GM21717 (cell line): ENCODE measurements at regions not wholly inside any gene's neighbourhood (a gene's known extent, or its start where the extent isn't known, plus 50 kb on each side); places are given as distances from the start of the nearest gene placed in this dataset.
"Not testable (repeated sequence)": the region's sequence is repeated elsewhere in the genome, so short reads cannot be mapped to it uniquely, and the experiment has no call there.

ENCODE experiments used
- ATAC-seq: cut with Tn5 transposase; IDR thresholded peaks from one replicate; pipeline ENCODE4 v1.9.1; 2021; ENCODE audit warnings: mild to moderate bottlenecking, moderate library complexity; ENCODE audit not compliant: unreplicated experiment

DNA sequence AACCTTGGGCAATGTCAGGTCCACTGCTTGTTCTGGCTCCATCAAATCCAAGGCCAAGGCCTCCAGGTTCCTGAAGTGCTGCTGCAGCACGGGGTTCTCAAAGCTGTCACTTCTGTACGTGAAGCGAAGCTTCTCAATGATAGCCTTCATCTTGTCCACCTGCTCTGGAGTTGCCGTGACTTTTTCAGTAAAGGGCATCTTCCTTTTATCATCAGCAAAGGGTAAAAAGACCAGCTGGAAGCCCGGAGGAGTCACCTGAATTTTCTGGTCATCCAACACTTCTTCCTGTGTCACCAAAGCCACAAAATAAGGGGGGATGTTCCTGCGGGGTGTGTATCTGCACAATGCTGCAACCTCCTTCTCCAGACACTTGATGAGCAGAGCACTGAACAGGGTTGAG is 131.7 kb upstream of the MAMLD1 start:
- ATAC-seq, result not testable (repeated sequence)

DNA sequence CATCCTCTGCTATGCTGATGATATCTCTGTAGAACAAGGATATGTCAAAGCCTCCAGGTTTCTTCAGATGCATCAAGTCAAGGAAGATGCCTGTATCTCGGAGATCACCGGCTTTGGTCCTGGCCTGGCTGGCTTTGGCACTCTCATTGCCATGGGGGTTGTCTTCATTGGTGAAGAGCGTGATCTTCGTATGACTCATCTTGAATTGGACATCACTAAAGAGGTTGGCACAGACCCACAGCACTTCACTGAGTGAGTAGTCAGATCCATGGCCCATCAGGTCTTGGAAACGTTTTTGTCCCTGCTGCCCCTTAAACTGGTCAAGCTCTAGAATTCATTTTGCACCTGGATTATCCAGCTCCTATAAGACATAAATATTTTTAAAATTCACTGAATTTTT is 130.9 kb upstream of the MAMLD1 start:
- ATAC-seq, result not testable (repeated sequence)

DNA sequence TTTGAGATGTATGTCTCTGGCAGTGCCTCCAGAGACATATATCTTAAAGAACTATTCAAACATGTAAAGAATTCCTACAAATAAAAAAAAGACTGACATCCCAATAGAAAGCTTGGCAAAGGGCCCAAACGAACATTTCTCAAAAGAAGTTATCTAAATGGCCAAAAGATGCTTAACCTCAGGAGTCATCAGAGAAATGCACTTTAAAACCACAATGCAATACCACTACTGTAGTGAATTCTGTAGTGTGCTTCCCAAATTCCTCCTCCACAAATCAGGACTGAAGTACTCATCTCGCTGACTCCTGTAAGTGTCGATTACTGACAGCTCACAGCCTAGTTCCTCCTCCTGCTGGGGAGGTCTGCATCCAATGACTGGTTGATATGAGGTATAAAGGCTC is 129.0 kb upstream of the MAMLD1 start:
- no peak for ATAC-seq

DNA sequence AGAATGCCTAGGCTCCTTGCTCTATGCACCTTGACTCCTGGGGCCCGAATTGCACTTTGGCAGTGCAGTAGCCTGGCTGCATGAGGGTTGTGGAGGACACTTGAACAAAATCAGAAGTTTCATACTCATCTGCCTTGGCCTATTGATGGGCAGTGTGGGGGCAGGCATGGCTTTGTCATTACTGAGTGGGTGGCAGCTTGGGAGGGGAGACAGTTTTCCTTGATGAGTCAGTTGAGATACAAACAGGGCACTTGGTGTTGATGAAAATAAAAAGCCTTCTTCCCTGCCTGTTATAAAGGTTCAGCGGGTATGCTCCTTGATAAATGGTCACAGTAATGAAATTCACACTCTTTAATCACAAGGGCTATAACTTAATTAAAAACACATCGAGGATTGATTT is 126.8 kb upstream of the MAMLD1 start:
- no peak for ATAC-seq

DNA sequence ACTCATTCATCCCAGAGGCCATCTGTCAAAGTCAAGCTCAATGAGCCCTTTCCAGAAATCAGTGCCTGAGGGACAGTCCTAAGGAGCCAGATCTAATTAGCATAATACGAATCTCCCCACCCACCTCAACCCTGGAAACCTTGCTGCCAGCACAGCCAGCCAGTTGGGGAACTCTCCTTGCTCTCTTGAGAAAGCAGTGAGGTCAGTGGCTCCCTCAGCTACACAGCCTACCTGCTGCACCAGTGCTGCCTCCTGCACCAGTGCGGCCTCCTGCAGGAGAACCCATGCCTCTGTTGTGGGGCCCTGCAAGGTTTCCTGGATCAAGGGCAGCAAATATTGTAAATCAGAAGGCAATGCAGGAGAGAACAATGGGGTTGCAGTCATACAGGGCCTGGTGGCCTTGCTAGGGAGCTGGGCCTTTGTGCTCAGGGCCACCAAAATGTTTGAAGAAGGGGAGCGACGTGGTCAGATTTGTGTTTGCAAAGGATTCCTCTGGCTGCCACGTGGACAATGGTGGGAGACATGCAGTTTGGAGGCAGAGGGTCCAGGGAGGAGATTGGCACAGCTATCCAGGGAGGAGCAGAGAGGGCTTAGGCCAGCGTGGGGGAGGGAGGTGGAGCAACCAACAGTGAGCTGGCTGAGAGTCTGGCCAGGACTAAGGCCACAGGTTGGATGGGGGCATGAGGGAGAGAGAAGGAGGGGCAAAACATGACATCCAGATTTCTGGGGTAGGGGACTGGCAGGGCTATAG is 124.3 kb upstream of the MAMLD1 start:
- no peak for ATAC-seq

DNA sequence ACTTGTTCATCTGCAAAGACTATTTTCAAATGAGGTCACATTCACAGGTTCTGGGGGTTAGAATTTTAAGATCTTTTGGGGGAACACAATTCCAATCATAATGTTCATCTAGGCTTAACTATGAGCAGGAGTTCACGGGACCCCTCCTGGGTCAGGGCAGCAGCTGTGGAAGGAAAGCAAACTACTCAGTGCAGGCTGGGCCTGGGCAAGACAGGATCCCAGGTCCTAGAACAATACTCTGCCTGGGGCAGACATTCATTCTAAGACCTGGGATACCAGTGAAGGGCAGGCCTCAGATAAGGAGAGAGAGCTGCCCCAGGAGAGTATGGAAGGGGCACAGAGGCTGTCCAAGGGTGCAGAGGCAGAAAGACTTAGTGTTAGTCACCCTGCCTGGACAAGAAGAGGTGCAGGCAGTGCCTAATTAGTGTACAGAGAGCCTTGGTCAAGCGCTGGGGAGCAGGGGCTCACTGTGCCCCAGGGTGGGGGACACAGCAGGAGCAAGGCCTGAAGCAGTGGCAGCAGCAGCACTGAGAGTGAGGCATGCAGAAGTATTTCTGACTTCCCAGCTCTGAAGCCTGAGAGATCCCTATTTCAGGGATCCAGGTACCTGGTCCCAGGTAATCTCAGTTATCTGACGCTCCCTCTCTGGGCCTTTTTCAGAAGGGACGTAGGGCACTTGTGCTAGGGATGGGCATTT is 123.0 kb upstream of the MAMLD1 start:
- no peak for ATAC-seq

DNA sequence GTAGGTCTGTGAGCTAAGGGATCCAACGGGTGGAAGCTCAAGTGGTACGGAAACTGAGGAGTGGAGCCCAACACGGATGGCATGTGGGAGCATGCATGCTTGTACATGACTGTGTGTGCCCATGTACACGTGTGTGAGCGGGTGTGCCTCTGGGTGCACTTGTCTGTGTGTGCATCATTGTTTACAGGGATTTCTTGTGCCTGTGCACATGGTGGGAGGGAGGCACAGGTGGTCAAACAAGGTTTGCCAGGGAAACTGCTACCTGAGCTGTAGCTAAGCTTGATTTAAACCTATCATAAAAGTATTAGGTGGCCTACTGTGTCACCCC is 122.5 kb upstream of the MAMLD1 start:
- ATAC-seq, result no peak

DNA sequence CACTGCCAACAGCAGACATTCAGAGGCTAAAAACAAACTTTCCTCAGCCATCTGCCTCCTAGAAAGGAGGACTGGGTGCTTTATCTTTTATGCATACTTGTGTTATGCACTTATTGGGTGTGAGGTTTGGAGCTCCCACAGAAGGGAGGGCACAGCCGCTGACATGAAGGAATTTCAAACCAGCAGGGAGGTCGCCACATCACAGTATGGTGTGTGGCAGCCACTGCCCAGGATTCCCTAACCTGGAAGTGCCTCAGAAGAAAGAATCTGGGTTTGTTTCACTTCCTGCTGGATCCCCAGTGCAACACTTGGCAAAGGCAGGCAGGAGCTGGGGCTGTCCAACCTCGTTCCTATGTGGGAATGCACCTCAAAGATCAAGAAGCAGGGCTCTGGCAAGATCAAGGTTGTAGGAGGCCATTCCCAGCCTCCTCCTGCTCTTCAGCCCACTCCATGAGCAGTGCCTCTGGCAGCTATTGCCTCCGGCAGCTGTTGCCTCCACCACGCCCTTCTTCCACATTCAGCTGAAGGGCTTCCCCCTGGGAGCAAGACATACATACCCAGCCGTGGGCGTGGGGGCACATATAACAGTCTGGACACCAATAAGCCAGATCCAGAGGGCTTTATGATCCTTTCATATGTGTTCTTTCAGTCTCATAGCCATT is 109.0 kb upstream of the MAMLD1 start:
- no peak for ATAC-seq

DNA sequence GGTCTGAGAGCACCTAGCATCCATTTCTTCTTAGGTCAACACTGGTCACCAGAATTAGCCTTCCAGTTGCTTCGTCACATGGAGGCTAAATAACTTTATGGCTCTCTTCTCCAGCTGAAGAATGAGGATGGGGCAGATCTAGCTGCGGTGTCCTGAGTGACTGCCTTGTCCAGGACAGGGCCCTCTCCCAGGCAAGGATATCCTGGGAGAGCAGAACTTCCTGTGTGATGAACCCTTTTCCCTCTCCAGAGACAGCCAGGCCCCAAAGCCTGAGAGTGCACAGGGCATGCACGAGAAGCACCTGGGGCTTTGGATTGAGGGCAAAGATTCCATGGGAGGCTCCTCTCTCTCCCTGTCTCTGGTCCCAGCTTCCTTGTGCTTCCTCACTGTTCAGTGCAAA is 108.2 kb upstream of the MAMLD1 start:
- ATAC-seq, result no peak

DNA sequence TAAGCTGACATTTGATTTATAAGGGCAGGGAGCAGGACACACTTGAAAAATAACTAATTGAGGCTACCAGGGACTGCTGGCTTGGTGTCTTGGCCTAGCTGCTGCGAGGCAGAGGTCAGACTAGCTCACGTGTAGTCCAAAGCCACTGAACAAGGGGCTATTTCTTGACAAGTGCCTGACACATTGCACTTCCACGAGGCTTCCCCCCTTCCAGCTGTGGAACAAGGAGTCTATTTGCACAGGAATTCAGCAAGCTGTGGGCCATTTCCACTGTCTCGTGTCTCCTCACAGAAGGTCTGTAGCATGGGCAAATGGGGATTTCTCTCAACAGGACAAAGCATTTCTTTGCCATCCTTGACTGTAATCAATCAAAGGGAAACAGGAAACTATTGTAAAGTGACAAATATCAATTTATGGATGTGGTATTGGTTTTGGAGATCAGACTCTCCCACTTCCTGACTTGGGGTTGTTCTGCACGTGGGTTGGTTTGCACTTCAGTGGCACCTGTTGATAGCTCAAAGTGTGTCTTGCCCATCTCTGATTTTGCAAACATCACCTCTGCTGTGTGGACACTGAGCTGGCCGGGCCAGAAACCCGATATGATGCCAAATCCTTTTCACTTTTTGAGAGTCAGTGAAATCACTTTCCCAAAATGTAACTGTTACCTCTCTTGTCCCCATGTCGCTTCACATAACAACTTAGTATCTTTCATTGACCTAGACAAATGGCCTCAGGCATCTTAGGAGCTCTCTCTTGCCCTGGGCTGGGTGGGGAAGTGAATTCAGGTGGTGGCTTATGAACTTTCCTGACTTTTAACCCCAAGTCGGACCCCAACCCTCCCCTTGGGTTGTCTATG is 107.4 kb upstream of the MAMLD1 start:
- ATAC-seq, result no peak

DNA sequence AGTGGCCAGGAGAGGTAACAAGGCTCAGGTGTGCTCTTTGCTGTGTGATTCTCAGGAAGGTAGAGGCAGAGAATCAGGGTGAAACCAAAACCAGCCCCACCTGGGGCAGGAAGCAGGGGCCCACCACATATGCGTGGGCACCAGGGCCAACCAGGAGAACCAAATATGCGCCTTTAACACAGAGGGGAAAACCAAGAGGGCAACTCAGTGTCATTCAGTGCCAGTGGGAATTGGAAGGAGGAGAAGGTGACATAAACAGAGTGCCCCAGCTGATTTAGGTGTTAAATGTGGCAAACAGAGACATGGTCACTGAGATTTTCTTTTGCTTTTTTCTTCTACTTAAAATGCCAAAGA is 106.8 kb upstream of the MAMLD1 start:
- ATAC-seq, result no peak

DNA sequence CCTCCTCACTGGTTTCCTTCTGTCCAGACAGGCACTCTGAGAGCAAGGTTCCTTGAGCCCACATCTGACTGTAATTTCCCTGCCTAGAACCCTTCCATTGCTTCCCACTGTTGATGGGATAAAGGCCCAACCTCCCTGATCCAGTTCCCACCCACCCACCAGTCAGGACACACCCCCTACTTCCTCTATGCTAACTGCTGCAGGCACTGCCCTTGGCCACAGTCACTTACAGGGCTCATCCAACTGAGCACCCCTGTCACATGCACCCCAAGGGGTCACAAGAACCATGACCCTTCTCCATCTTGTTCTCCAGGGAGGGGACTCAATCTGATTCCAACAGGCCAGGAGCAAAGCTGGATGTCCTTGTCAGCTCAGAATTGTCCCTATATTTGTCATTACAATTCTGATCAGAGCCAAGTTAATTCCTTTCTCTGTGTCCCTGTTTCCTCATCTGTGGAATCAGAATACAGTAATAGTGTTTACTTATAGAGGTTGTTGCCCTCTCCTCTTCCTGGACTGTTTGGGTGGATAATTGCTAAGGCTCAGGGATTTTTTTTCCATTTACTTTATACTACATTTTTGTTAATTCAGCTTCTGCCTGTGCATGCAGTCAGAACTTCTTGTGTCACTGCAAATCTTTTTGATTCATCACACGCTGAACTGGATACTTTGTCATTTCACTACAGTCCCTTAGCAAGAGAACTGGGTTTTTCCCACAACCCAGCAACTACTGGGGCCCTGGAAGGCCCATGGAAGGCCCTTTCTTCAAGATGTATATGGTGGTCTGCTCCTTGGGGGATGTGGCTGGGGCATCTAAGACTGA is 105.6 kb upstream of the MAMLD1 start:
- no peak for ATAC-seq

DNA sequence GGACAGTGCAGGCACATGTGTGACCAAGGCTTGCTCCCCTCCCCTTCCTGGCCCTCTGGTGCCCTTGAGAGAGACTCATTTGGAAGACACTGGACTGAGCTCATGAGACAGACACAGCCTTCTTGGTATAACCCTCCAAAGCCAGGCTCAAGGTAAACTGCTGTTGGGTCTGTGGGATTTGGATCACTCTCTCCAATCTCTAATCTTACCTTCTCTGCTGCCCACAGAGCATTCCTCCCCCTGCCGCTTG is 105.0 kb upstream of the MAMLD1 start:
- no peak for ATAC-seq

DNA sequence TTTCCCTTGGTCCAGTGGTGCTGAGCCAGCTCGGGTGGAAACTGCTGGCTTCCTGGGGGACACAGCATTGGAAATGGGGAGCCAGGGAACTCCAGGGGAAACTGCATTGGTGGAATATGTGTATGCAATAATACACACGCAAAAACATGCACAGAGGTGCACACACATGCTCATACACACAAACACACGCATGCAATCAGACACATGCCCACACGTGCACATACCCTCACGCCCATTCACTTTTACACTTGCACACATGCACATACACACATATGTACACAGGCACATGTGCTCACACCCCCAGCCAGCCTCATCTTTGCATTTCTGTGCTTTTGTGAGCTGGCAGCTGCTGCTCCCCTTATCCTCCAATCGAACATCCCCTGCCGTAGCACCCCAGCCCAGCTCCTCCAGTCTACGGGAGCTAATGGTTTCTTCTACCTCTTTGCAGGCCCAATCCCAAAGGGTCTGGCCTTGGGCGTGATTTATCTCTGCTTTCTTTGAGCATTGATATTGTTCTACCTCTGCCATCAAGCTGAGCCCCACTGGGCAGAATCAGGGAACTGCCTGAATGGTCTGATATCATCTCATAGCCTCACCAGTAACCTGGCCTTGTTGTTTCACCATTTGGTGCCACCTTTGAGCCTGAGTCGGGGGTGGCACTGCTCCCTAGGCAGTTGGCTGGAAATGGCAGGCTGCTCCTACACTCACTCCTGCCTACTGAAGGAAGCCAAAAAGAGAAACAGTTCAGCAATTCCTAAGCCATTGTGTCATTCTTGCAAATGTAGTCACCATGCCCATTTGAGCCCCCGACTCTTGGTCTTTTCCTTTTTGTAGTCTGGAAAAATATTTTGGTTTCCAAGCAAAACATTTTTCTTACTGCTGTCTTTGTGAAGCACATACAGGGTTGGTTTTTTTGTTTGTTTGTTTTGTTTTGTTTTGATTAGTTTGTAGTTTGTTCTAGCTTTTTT is 104.4 kb upstream of the MAMLD1 start:
- no peak for ATAC-seq

DNA sequence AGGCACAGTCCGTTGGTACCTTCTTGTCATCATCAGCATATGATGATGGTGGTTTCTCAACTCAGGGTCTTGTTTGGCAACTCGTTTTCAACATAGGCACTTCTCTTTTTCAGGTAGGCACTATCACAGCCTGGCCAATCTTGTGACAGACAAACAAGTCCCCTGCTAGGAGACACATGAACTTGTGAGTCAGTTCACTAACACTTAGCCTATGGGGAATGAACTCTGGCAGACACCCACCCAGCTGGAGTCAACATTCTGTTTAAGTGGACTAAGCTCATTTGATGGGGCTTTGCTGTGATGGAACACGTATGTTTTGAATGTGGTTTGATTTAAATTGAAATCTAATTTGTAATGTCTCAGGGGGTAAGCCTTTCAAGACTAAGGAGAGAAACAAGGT is 100.7 kb upstream of the MAMLD1 start:
- ATAC-seq, result no peak

DNA sequence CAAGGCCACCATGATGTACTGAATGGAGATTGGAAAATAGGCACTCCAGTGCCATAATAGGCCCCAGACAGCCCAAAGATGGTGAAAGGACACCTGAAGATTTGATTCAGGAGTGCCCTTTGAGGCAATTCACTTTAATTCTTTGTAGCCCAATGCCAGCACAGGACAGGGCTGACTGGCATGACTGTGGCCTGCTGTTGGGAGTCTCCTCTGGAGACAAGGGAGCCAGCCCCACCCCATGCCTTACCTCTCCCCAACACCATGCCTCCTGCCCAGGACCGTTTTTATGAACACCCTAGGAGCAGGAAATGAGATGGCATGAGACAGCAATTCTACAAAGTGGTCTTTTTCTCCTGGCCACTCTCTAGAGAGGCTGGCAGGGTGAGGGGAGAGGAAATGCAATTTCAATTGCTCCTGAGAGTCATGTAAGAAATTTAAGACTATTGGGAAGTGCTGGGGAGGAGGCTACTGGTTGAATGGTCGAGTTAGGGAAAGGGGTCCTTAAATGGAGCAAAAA is 94.2 kb upstream of the MAMLD1 start:
- no peak for ATAC-seq

DNA sequence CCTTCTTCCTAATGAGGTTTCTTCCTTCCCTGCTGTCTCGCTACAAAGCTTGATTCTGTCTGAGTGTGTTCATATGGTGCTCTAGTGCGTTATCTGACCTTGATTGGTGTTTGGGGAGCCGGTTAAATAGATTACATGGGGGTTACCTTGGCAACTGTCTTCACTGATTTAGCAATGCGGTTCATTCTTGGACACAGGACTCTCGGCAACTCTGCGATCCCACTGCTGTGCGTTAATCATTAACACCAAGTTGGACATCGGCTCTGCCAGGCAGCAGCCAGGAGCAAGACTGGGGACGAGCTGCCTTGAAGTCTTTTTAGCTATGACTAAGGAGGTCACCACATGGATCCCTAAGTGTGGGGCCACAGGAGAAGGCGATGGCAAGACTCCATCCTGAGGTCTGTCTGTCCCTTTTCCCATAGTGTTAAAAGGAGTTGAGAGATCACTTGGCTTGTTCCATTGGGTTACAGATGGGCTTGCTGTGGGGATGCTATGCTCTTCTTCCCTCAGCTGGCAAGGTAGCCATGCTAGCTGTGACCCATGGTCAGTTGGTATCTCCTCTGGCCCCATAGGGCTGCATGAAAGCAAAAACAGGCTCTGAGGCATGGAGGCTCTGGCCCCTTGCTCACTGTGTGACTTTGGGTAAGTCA is 93.4 kb upstream of the MAMLD1 start:
- no peak for ATAC-seq

DNA sequence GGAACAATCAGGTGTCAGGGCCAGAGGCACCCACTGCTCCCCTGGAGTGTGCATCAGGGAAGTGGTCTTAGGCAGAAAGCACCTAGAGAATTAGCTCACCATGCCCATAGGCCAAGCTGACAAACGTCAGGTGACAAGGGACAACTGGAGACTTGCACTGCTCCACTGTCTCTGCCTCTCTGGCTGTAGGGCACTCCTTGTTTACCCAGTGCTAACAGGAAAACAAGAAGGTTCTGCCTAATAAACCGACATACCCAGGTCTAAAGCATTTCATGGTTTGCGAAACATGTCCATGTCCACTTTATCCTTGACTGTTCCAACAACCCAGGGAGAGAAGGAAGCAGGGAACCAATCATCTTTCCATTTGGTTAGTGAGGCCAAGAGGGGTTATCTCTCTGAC is 92.5 kb upstream of the MAMLD1 start:
- ATAC-seq, result no peak
